Nephron progenitor cell (in vitro differentiated cells): ENCODE measurements at regions not wholly inside any gene's neighbourhood (a gene's known extent, or its start where the extent isn't known, plus 50 kb on each side); places are given as distances from the start of the nearest gene placed in this dataset.
A peak's percentile ranks its signal among the peaks of the same experiment; 100 is the strongest.

Source experiments
- DNase-seq: peaks from one replicate; pipeline ENCODE4 v3.0.0; 2021
- H3K27ac Mint-ChIP-seq: 2 replicates; pipeline ENCODE4 v1.8.0; 2021; ENCODE audit warnings: mild to moderate bottlenecking, moderate library complexity, mixed read lengths
- H3K27me3 Mint-ChIP-seq: 2 replicates; pipeline ENCODE4 v1.8.0; 2021; ENCODE audit warnings: mild to moderate bottlenecking, low read depth, mixed read lengths; ENCODE audit not compliant: poor library complexity
- H3K36me3 Mint-ChIP-seq: 2 replicates; pipeline ENCODE4 v1.8.0; 2021; ENCODE audit warnings: low read depth, mixed read lengths
- H3K4me1 Mint-ChIP-seq: 2 replicates; pipeline ENCODE4 v1.8.0; 2021; ENCODE audit warnings: mixed read lengths
- H3K4me3 Mint-ChIP-seq: 2 replicates; pipeline ENCODE4 v1.8.0; 2021; ENCODE audit warnings: mild to moderate bottlenecking, moderate library complexity, mixed read lengths
- H3K9me3 Mint-ChIP-seq: 2 replicates; pipeline ENCODE4 v1.8.0; 2021; ENCODE audit warnings: mild to moderate bottlenecking, moderate library complexity, mixed read lengths
- CTCF ChIP-seq: fragments of 200-600 bp; sonication (generic); IDR thresholded peaks from 2 replicates; pipeline ENCODE4 v1.5.0; 2021; ENCODE audit warnings: antibody characterized with exemption

GRCh38 chr5:77871946-77872345 lies 95.8 kb upstream of the TBCA start:
- no peak for TF ChIP-seq CTCF
- no peak for DNase-seq
- Mint-ChIP-seq H3K27ac (no peak overlapping the region), H3K36me3 (no peaks in the 10 kb centered on the region), H3K4me3 (no peak overlapping the region), H3K27me3 (peaks cover 31% of the 10 kb centered on the region), H3K4me1 (peaks cover 39% of the 10 kb centered on the region), H3K9me3 (peaks cover 6% of the 10 kb centered on the region)

- peaks cover 39% of the 10 kb centered on the region for H3K4me1 Mint-ChIP-seq
- no peak overlapping the region for H3K4me3 Mint-ChIP-seq
- TF ChIP-seq CTCF: no peak
Observed at GRCh38 chr5:77871016-77871415, 94.9 kb upstream of the TBCA start.

GRCh38 chr5:77869116-77869798 lies 93.1 kb upstream of the TBCA start:
- Mint-ChIP-seq H3K9me3 (peaks cover 6% of the 10 kb centered on the region), H3K36me3 (no peaks in the 10 kb centered on the region), H3K27ac (no peak overlapping the region), H3K4me1 (peaks cover 24% of the 10 kb centered on the region), H3K4me3 (no peak overlapping the region), H3K27me3 (peaks cover 24% of the 10 kb centered on the region)
- TF ChIP-seq CTCF: no peak
- no peak for DNase-seq

More at GRCh38 chr5:77871016-77871415, 94.9 kb upstream of the TBCA start:
- no peak for DNase-seq
- Mint-ChIP-seq H3K27me3 (peaks cover 25% of the 10 kb centered on the region), H3K27ac (no peak overlapping the region), H3K36me3 (no peaks in the 10 kb centered on the region), H3K9me3 (peaks cover 6% of the 10 kb centered on the region)

GRCh38 chr5:77867914-77868313 lies 91.8 kb upstream of the TBCA start:
- H3K36me3 Mint-ChIP-seq: no peaks in the 10 kb centered on the region
- H3K4me3 Mint-ChIP-seq: no peak overlapping the region
- no peak for DNase-seq
- peaks cover 18% of the 10 kb centered on the region for H3K27me3 Mint-ChIP-seq
- peaks cover 24% of the 10 kb centered on the region for H3K4me1 Mint-ChIP-seq
- no peak for TF ChIP-seq CTCF
- H3K27ac Mint-ChIP-seq: peak overlapping the region; percentile 82
- peaks cover under 1% of the 10 kb centered on the region for H3K9me3 Mint-ChIP-seq

- Mint-ChIP-seq H3K27ac (no peak overlapping the region), H3K27me3 (peaks cover 24% of the 10 kb centered on the region), H3K36me3 (no peaks in the 10 kb centered on the region), H3K9me3 (no peaks in the 10 kb centered on the region), H3K4me1 (peaks cover 24% of the 10 kb centered on the region), H3K4me3 (no peak overlapping the region)
- DNase-seq: no peak
- no peak for TF ChIP-seq CTCF
Observed at GRCh38 chr5:77867194-77867691, 91.1 kb upstream of the TBCA start.

GRCh38 chr5:77866198-77866597 lies 90.1 kb upstream of the TBCA start:
- peaks cover 30% of the 10 kb centered on the region for H3K27me3 Mint-ChIP-seq
- peaks cover 24% of the 10 kb centered on the region for H3K4me1 Mint-ChIP-seq
- no peaks in the 10 kb centered on the region for H3K9me3 Mint-ChIP-seq
- no peak for DNase-seq
- H3K27ac Mint-ChIP-seq: no peak overlapping the region
- H3K4me3 Mint-ChIP-seq: no peak overlapping the region
- no peak for TF ChIP-seq CTCF
- no peaks in the 10 kb centered on the region for H3K36me3 Mint-ChIP-seq
